Prostate gland (tissue), 2 donors: ENCODE measurements at regions not wholly inside any gene's neighbourhood (a gene's known extent, or its start where the extent isn't known, plus 50 kb on each side); places are given as distances from the start of the nearest gene placed in this dataset.

Experiments
- CTCF ChIP-seq, 4 experiments: fragments of 200-600 bp in 2 of 4; fragments of 450-650 bp in 2 of 4; sonication (generic) in 2 of 4; IDR thresholded peaks; 1 replicate in 3 of 4; 2 replicates in 1 of 4; pipeline ENCODE4 v1.5.1; 2016 to 2019; ENCODE audit warnings: antibody characterized with exemption in 4 of 4, mild to moderate bottlenecking in 2 of 4, moderate library complexity in 2 of 4
- POLR2AphosphoS5 ChIP-seq: sonication (generic); formaldehyde crosslinking; IDR thresholded peaks from one replicate; pipeline ENCODE4 v1.6.1; 2017; ENCODE audit warnings: antibody characterized with exemption

GRCh38 chr1:199173356-199173755, 534.5 kb downstream of the PTPRC start:
- no peak for TF ChIP-seq POLR2AphosphoS5
- TF ChIP-seq CTCF (IDR thresholded peaks at IDR 0.05): no peak
